OCI-LY3 (cell line): ENCODE measurements at regions not wholly inside any gene's neighbourhood (a gene's known extent, or its start where the extent isn't known, plus 50 kb on each side); places are given as distances from the start of the nearest gene placed in this dataset.

Experiments
- EZH2phosphoT487 ChIP-seq: fragments of 200-600 bp; shearing (Covaris generic); IDR thresholded peaks from 2 replicates; pipeline ENCODE4 v1.6.1; 2018; ENCODE audit warnings: antibody characterized with exemption, mixed run types, low read depth
- TF ChIP-seq, protein P1 (sequence below): fragments of 200-600, 300-600 bp; sonication (generic); IDR thresholded peaks from 2 replicates; pipeline ENCODE4 v1.5.1; 2014; ENCODE audit warnings: antibody characterized with exemption, low read length, low read depth

DNA sequence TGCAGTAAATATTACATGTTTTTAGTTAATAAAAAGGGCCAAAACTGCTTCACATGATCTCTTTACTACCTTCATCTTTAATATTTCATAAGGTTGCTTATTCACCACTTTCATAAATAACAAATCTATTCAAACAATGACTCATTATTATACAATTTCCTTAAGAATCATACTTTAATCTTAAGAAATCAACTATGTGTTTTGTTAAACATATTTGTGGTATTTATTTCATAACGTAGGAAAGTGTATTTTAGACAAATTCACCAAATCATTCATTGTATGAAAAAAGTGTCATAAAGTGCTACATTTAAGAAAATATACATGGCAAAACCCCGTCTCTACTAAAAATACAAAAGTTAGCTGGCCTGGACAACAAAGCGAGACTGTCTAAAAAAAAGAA lies 150.5 kb upstream of the RXFP1 start:
- TF ChIP-seq, protein P1, sequence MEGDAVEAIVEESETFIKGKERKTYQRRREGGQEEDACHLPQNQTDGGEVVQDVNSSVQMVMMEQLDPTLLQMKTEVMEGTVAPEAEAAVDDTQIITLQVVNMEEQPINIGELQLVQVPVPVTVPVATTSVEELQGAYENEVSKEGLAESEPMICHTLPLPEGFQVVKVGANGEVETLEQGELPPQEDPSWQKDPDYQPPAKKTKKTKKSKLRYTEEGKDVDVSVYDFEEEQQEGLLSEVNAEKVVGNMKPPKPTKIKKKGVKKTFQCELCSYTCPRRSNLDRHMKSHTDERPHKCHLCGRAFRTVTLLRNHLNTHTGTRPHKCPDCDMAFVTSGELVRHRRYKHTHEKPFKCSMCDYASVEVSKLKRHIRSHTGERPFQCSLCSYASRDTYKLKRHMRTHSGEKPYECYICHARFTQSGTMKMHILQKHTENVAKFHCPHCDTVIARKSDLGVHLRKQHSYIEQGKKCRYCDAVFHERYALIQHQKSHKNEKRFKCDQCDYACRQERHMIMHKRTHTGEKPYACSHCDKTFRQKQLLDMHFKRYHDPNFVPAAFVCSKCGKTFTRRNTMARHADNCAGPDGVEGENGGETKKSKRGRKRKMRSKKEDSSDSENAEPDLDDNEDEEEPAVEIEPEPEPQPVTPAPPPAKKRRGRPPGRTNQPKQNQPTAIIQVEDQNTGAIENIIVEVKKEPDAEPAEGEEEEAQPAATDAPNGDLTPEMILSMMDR: no peak
- TF ChIP-seq EZH2phosphoT487: no peak
